ENCODE measurements at regions not wholly inside any gene's neighbourhood (a gene's known extent, or its start where the extent isn't known, plus 50 kb on each side); places are given as distances from the start of the nearest gene placed in this dataset.
"Not testable (repeated sequence)": the region's sequence is repeated elsewhere in the genome, so short reads cannot be mapped to it uniquely, and the experiment has no call there.

GRCh38 chr16:15230432-15230831 is 136.4 kb upstream of the RRN3 start:
- H3K27me3 Mint-ChIP-seq; ATAC-seq; H3K4me3 Mint-ChIP-seq; POLR2A ChIA-PET; H3K27ac Mint-ChIP-seq; H3K36me3 Mint-ChIP-seq (ENCODE audit: low read depth); H3K4me1 Mint-ChIP-seq; H3K9me3 Mint-ChIP-seq (ENCODE audit: low read depth); CTCF ChIA-PET; DNase-seq; intact Hi-C loops (cut with DNase I, micrococcal nuclease): not testable (repeated sequence)

- H3K4me3 Mint-ChIP-seq; H3K36me3 Mint-ChIP-seq (ENCODE audit: low read depth); H3K4me1 Mint-ChIP-seq; H3K9me3 Mint-ChIP-seq (ENCODE audit: low read depth); DNase-seq; ATAC-seq; H3K27me3 Mint-ChIP-seq; POLR2A ChIA-PET; H3K27ac Mint-ChIP-seq; CTCF ChIA-PET: not testable (repeated sequence)
- intact Hi-C loops (cut with DNase I, micrococcal nuclease) = loop anchor here in 1 of 2 experiments (10.0 kb wide), 1 partner anchor 135 kb away; the partner anchor contains the start of gene RRN3
Measured at GRCh38 chr16:15229661-15230060, 135.6 kb upstream of the RRN3 start.

GRCh38 chr16:15224651-15225050 is 130.6 kb upstream of the RRN3 start:
- H3K9me3 Mint-ChIP-seq (ENCODE audit: low read depth); ATAC-seq; POLR2A ChIA-PET; H3K4me3 Mint-ChIP-seq; H3K27ac Mint-ChIP-seq; H3K4me1 Mint-ChIP-seq; DNase-seq; H3K27me3 Mint-ChIP-seq; H3K36me3 Mint-ChIP-seq (ENCODE audit: low read depth); CTCF ChIA-PET: not testable (repeated sequence)
- intact Hi-C loops (cut with DNase I, micrococcal nuclease) = loop anchor here in 1 of 2 experiments (10.0 kb wide), 1 partner anchor 130 kb away; the partner anchor contains the start of gene RRN3

- peak; percentile 44 for ATAC-seq
- H3K4me3 Mint-ChIP-seq; H3K4me1 Mint-ChIP-seq; POLR2A ChIA-PET; H3K9me3 Mint-ChIP-seq (ENCODE audit: low read depth); H3K27me3 Mint-ChIP-seq; DNase-seq; H3K27ac Mint-ChIP-seq; CTCF ChIA-PET; H3K36me3 Mint-ChIP-seq (ENCODE audit: low read depth): not testable (repeated sequence)
- intact Hi-C loops (cut with DNase I, micrococcal nuclease) = loop anchor here in 1 of 2 experiments (10.0 kb wide), 1 partner anchor 129 kb away; the partner anchor contains the start of gene RRN3
Measured at GRCh38 chr16:15223398-15223797, 129.3 kb upstream of the RRN3 start.

- intact Hi-C loops (cut with DNase I, micrococcal nuclease) = loop anchor here in 1 of 2 experiments (10.0 kb wide), 1 partner anchor 125 kb away; the partner anchor contains the start of gene RRN3
- H3K36me3 Mint-ChIP-seq (ENCODE audit: low read depth); POLR2A ChIA-PET; H3K27ac Mint-ChIP-seq; CTCF ChIA-PET; H3K4me3 Mint-ChIP-seq; H3K4me1 Mint-ChIP-seq; H3K27me3 Mint-ChIP-seq; H3K9me3 Mint-ChIP-seq (ENCODE audit: low read depth): not testable (repeated sequence)
- DNase-seq (peak; percentile 6), ATAC-seq (peak; percentile 86)
Measured at GRCh38 chr16:15219679-15220615, 125.9 kb upstream of the RRN3 start.

- H3K27me3 Mint-ChIP-seq; H3K9me3 Mint-ChIP-seq (ENCODE audit: low read depth); H3K27ac Mint-ChIP-seq; H3K4me3 Mint-ChIP-seq; DNase-seq; ATAC-seq; POLR2A ChIA-PET; H3K4me1 Mint-ChIP-seq; H3K36me3 Mint-ChIP-seq (ENCODE audit: low read depth); intact Hi-C loops (cut with DNase I, micrococcal nuclease); CTCF ChIA-PET: not testable (repeated sequence)
Measured at GRCh38 chr16:15218856-15219500, 124.9 kb upstream of the RRN3 start.

GRCh38 chr16:15207202-15207981 is 113.3 kb upstream of the RRN3 start:
- H3K27ac Mint-ChIP-seq; H3K36me3 Mint-ChIP-seq (ENCODE audit: low read depth); DNase-seq; POLR2A ChIA-PET; intact Hi-C loops (cut with DNase I, micrococcal nuclease); H3K27me3 Mint-ChIP-seq; H3K4me1 Mint-ChIP-seq; H3K9me3 Mint-ChIP-seq (ENCODE audit: low read depth); ATAC-seq; H3K4me3 Mint-ChIP-seq; CTCF ChIA-PET: not testable (repeated sequence)

- H3K36me3 Mint-ChIP-seq (ENCODE audit: low read depth); H3K27ac Mint-ChIP-seq; H3K4me3 Mint-ChIP-seq; intact Hi-C loops (cut with DNase I, micrococcal nuclease); DNase-seq; H3K4me1 Mint-ChIP-seq; POLR2A ChIA-PET; H3K9me3 Mint-ChIP-seq (ENCODE audit: low read depth); ATAC-seq; CTCF ChIA-PET; H3K27me3 Mint-ChIP-seq: not testable (repeated sequence)
Measured at GRCh38 chr16:15206439-15206838, 112.4 kb upstream of the RRN3 start.

- intact Hi-C loops (cut with DNase I, micrococcal nuclease); H3K27ac Mint-ChIP-seq; H3K27me3 Mint-ChIP-seq; H3K9me3 Mint-ChIP-seq (ENCODE audit: low read depth); H3K4me1 Mint-ChIP-seq; DNase-seq; H3K4me3 Mint-ChIP-seq; ATAC-seq; CTCF ChIA-PET; H3K36me3 Mint-ChIP-seq (ENCODE audit: low read depth); POLR2A ChIA-PET: not testable (repeated sequence)
Measured at GRCh38 chr16:15205939-15206338, 111.9 kb upstream of the RRN3 start.

- H3K4me3 Mint-ChIP-seq; H3K27ac Mint-ChIP-seq; H3K9me3 Mint-ChIP-seq (ENCODE audit: low read depth); intact Hi-C loops (cut with DNase I, micrococcal nuclease); DNase-seq; CTCF ChIA-PET; H3K36me3 Mint-ChIP-seq (ENCODE audit: low read depth); ATAC-seq; H3K4me1 Mint-ChIP-seq; POLR2A ChIA-PET; H3K27me3 Mint-ChIP-seq: not testable (repeated sequence)
Measured at GRCh38 chr16:15204571-15204970, 110.5 kb upstream of the RRN3 start.

- ATAC-seq; DNase-seq; H3K27me3 Mint-ChIP-seq; H3K27ac Mint-ChIP-seq; POLR2A ChIA-PET; H3K36me3 Mint-ChIP-seq (ENCODE audit: low read depth); H3K9me3 Mint-ChIP-seq (ENCODE audit: low read depth); CTCF ChIA-PET; intact Hi-C loops (cut with DNase I, micrococcal nuclease); H3K4me1 Mint-ChIP-seq; H3K4me3 Mint-ChIP-seq: not testable (repeated sequence)
Measured at GRCh38 chr16:15192813-15193212, 98.7 kb upstream of the RRN3 start.

Measured in activated CD4-positive, alpha-beta T cell treated with anti-CD3 and anti-CD28 coated beads for 36 hours (primary cell).